ENCODE measurements at regions not wholly inside any gene's neighbourhood (a gene's known extent, or its start where the extent isn't known, plus 50 kb on each side); places are given as distances from the start of the nearest gene placed in this dataset.

GRCh38 chr13:53141336-53141735, 112.7 kb downstream of the OLFM4 start:
- peaks cover 11% of the 10 kb centered on the region for H3K27me3 Mint-ChIP-seq (ENCODE audit: insufficient read depth, unreplicated experiment)
- ChIA-PET POLR2A (no interaction called here), CTCF (interaction anchor here (0.6 to 1.3 kb wide), 4 partner anchors 11 to 203 kb away, joined by 3 to 7 read pairs (median 5); no protein-coding TSS in a partner anchor)
- no peak overlapping the region for H3K4me3 Mint-ChIP-seq (ENCODE audit: unreplicated experiment)
- no peak for TF ChIP-seq CTCF (IDR thresholded peaks at IDR 0.05; ENCODE audit: unreplicated experiment)
- no peaks in the 10 kb centered on the region for H3K4me1 Mint-ChIP-seq (ENCODE audit: insufficient read depth, unreplicated experiment)
- no peak overlapping the region for H3K27ac Mint-ChIP-seq (ENCODE audit: low read depth, unreplicated experiment)
- DNase-seq (ENCODE audit: unreplicated experiment), result peak; percentile 29
- H3K36me3 Mint-ChIP-seq (ENCODE audit: insufficient read depth, unreplicated experiment), result no peaks in the 10 kb centered on the region
- no TSS peak for BruUV-seq (replicated peaks)
- intact Hi-C loops (cut with micrococcal nuclease), result no loop called here
- H3K9me3 Mint-ChIP-seq (ENCODE audit: unreplicated experiment), result peaks cover 7% of the 10 kb centered on the region

GRCh38 chr13:53142306-53142705, 113.7 kb downstream of the OLFM4 start:
- H3K9me3 Mint-ChIP-seq (ENCODE audit: unreplicated experiment), result peaks cover 7% of the 10 kb centered on the region
- intact Hi-C loops (cut with micrococcal nuclease), result no loop called here
- no peak for DNase-seq (ENCODE audit: unreplicated experiment)
- H3K4me1 Mint-ChIP-seq (ENCODE audit: insufficient read depth, unreplicated experiment), result no peaks in the 10 kb centered on the region
- no peak overlapping the region for H3K27ac Mint-ChIP-seq (ENCODE audit: low read depth, unreplicated experiment)
- ChIA-PET CTCF (no interaction called here), POLR2A (no interaction called here)
- no TSS peak for BruUV-seq (replicated peaks)
- H3K36me3 Mint-ChIP-seq (ENCODE audit: insufficient read depth, unreplicated experiment), result no peaks in the 10 kb centered on the region
- no peak overlapping the region for H3K4me3 Mint-ChIP-seq (ENCODE audit: unreplicated experiment)
- TF ChIP-seq CTCF (IDR thresholded peaks at IDR 0.05; ENCODE audit: unreplicated experiment), result no peak
- H3K27me3 Mint-ChIP-seq (ENCODE audit: insufficient read depth, unreplicated experiment), result peaks cover 11% of the 10 kb centered on the region

DNA sequence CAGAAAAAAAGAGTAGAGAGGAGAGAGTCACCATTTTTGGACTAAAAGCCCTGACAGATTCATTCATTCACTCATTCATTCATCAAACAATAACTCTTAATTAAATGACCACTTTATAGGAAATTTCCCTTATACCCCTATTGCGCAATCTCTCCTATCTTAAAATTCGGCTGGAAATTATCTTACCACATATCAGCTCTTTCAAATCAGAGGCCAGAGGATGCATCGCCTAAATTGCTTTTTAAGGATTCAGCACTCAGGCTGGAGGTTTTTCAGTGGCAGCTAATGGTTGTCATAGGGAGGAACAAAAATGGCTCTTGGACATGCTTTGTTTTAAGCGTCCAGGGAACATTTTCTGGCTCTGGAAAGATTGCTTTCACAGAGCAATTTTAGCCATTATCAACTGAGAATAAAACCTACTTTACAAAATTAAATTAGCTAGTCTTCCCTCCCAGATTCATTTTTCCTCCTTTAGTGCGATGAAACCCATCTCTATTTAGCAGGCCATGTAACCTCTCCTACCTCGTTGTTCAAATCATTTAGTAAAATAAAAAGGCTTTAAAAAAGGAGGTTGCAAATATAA, 115.2 kb downstream of the OLFM4 start:
- ChIA-PET CTCF (no interaction called here), POLR2A (no interaction called here)
- H3K36me3 Mint-ChIP-seq (ENCODE audit: insufficient read depth, unreplicated experiment), result no peaks in the 10 kb centered on the region
- DNase-seq (ENCODE audit: unreplicated experiment), result no peak
- H3K4me3 Mint-ChIP-seq (ENCODE audit: unreplicated experiment), result no peak overlapping the region
- intact Hi-C loops (cut with micrococcal nuclease), result no loop called here
- no TSS peak for BruUV-seq (replicated peaks)
- no peaks in the 10 kb centered on the region for H3K4me1 Mint-ChIP-seq (ENCODE audit: insufficient read depth, unreplicated experiment)
- peaks cover 7% of the 10 kb centered on the region for H3K9me3 Mint-ChIP-seq (ENCODE audit: unreplicated experiment)
- peaks cover 11% of the 10 kb centered on the region for H3K27me3 Mint-ChIP-seq (ENCODE audit: insufficient read depth, unreplicated experiment)
- TF ChIP-seq CTCF (IDR thresholded peaks at IDR 0.05; ENCODE audit: unreplicated experiment), result no peak
- no peak overlapping the region for H3K27ac Mint-ChIP-seq (ENCODE audit: low read depth, unreplicated experiment)

DNA sequence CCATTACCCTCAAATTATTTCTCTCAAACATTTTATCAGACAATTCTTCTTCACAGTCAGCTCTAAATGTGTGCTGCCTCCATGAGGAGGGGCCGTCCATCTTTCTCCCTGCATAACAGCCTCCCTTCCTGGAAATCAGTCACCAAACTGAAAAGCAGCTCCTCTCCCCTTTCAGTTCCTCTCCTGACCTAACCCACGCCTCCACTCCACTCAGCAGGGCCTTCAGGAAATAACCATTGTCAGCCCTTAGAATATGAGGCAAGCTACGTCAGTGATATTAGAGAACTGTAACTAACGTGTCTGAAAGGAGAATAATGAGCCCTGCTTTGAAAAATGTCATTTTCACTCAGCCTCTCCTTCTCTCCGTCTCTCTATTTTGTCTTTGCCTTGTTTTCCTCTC, 116.2 kb downstream of the OLFM4 start:
- Mint-ChIP-seq H3K27ac (ENCODE audit: low read depth, unreplicated experiment) (no peak overlapping the region), H3K4me1 (ENCODE audit: insufficient read depth, unreplicated experiment) (no peaks in the 10 kb centered on the region), H3K36me3 (ENCODE audit: insufficient read depth, unreplicated experiment) (no peaks in the 10 kb centered on the region), H3K27me3 (ENCODE audit: insufficient read depth, unreplicated experiment) (peaks cover 11% of the 10 kb centered on the region), H3K9me3 (ENCODE audit: unreplicated experiment) (peaks cover 7% of the 10 kb centered on the region), H3K4me3 (ENCODE audit: unreplicated experiment) (no peak overlapping the region)
- no peak for DNase-seq (ENCODE audit: unreplicated experiment)
- BruUV-seq (replicated peaks), result no TSS peak
- POLR2A ChIA-PET, result no interaction called here
- CTCF ChIA-PET, result interaction anchor here (0.5 kb wide), 1 partner anchor 192 kb away, joined by 3 read pairs; no protein-coding TSS in a partner anchor
- intact Hi-C loops (cut with micrococcal nuclease), result no loop called here
- TF ChIP-seq CTCF (IDR thresholded peaks at IDR 0.05; ENCODE audit: unreplicated experiment), result no peak

Data from MCF 10A (cell line).